ENCODE measurements at regions not wholly inside any gene's neighbourhood (a gene's known extent, or its start where the extent isn't known, plus 50 kb on each side); places are given as distances from the start of the nearest gene placed in this dataset.

DNA sequence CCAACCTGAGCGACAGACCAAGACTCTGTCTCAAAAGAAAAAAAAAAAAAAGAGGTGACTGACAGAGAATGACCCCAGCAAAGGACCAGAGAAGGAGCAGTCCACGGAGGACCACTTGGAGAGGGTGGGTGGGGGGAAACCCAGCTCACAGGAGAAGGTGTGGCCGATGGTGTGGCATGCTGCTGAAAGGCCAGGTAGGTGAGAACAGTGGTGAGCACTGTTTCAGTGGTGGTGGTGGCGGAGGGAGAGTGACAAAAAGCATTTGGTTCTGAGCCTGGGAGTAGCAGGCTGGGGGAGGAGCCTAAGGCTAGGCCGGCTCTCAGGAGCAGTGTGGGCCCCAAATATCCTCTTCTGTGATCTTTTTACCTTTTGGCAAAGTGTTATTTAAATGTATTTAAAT is 63.8 kb downstream of the IRF2BPL start (continued):
- TF ChIP-seq, protein P1, sequence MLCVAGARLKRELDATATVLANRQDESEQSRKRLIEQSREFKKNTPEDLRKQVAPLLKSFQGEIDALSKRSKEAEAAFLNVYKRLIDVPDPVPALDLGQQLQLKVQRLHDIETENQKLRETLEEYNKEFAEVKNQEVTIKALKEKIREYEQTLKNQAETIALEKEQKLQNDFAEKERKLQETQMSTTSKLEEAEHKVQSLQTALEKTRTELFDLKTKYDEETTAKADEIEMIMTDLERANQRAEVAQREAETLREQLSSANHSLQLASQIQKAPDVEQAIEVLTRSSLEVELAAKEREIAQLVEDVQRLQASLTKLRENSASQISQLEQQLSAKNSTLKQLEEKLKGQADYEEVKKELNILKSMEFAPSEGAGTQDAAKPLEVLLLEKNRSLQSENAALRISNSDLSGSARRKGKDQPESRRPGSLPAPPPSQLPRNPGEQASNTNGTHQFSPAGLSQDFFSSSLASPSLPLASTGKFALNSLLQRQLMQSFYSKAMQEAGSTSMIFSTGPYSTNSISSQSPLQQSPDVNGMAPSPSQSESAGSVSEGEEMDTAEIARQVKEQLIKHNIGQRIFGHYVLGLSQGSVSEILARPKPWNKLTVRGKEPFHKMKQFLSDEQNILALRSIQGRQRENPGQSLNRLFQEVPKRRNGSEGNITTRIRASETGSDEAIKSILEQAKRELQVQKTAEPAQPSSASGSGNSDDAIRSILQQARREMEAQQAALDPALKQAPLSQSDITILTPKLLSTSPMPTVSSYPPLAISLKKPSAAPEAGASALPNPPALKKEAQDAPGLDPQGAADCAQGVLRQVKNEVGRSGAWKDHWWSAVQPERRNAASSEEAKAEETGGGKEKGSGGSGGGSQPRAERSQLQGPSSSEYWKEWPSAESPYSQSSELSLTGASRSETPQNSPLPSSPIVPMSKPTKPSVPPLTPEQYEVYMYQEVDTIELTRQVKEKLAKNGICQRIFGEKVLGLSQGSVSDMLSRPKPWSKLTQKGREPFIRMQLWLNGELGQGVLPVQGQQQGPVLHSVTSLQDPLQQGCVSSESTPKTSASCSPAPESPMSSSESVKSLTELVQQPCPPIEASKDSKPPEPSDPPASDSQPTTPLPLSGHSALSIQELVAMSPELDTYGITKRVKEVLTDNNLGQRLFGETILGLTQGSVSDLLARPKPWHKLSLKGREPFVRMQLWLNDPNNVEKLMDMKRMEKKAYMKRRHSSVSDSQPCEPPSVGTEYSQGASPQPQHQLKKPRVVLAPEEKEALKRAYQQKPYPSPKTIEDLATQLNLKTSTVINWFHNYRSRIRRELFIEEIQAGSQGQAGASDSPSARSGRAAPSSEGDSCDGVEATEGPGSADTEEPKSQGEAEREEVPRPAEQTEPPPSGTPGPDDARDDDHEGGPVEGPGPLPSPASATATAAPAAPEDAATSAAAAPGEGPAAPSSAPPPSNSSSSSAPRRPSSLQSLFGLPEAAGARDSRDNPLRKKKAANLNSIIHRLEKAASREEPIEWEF (IDR thresholded peaks at IDR 0.05; ENCODE audit: insufficient replicate concordance, low read depth, low read length) = no peak
- TF ChIP-seq SP1 (IDR thresholded peaks at IDR 0.05; ENCODE audit: low read depth, low read length) (peak; percentile 29), ZSCAN29 (IDR thresholded peaks at IDR 0.05) (no peak), IKZF2 (IDR thresholded peaks at IDR 0.05) (peak; percentile 34 to 66; a peak in 2 of 4 replicates), JUND (IDR thresholded peaks at IDR 0.05; ENCODE audit: low read depth, low read length) (no peak), ASH2L (IDR thresholded peaks at IDR 0.05; ENCODE audit: borderline replicate concordance, low read depth) (no peak), CBX5 (IDR thresholded peaks at IDR 0.05; ENCODE audit: low read depth) (no peak), PAX8 (IDR thresholded peaks at IDR 0.05) (no peak), FOXK2 (IDR thresholded peaks at IDR 0.05) (no peak), NRF1 (conservative IDR thresholded peaks at IDR 0.05; ENCODE audit: low read depth, low read length) (no peak), TARDBP (IDR thresholded peaks at IDR 0.05; ENCODE audit: borderline replicate concordance) (no peak), MEF2A (IDR thresholded peaks at IDR 0.05; ENCODE audit: insufficient read depth, low read depth, low read length) (no peak), POLR2AphosphoS5 (IDR thresholded peaks at IDR 0.05; ENCODE audit: low read length) (peak; percentile 71; the same call in 1 of the 2 replicates), CEBPB (IDR thresholded peaks at IDR 0.05; ENCODE audit: borderline replicate concordance in 1 of 2, low read depth in 2 of 2, low read length in 2 of 2) (no peak), NBN (IDR thresholded peaks at IDR 0.05) (peak; percentile 88), SREBF2 (IDR thresholded peaks at IDR 0.05; ENCODE audit: low read length) (no peak), NFYA (IDR thresholded peaks at IDR 0.05; ENCODE audit: borderline replicate concordance, low read depth, low read length) (no peak), POU2F2 (IDR thresholded peaks at IDR 0.05; ENCODE audit: borderline replicate concordance, low read depth, low read length) (peak; percentile 39; the same call in 1 of the 3 replicates), ATF7 (IDR thresholded peaks at IDR 0.05; ENCODE audit: low read depth) (peak; percentile 41), CBFB (IDR thresholded peaks at IDR 0.05; ENCODE audit: low read depth) (no peak)
- TF ChIP-seq, protein P2, sequence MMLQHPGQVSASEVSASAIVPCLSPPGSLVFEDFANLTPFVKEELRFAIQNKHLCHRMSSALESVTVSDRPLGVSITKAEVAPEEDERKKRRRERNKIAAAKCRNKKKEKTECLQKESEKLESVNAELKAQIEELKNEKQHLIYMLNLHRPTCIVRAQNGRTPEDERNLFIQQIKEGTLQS (IDR thresholded peaks at IDR 0.05; ENCODE audit: borderline replicate concordance, extremely low read depth, low read depth, low read length) = no peak
- TF ChIP-seq, protein P3, sequence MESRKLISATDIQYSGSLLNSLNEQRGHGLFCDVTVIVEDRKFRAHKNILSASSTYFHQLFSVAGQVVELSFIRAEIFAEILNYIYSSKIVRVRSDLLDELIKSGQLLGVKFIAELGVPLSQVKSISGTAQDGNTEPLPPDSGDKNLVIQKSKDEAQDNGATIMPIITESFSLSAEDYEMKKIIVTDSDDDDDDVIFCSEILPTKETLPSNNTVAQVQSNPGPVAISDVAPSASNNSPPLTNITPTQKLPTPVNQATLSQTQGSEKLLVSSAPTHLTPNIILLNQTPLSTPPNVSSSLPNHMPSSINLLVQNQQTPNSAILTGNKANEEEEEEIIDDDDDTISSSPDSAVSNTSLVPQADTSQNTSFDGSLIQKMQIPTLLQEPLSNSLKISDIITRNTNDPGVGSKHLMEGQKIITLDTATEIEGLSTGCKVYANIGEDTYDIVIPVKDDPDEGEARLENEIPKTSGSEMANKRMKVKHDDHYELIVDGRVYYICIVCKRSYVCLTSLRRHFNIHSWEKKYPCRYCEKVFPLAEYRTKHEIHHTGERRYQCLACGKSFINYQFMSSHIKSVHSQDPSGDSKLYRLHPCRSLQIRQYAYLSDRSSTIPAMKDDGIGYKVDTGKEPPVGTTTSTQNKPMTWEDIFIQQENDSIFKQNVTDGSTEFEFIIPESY (IDR thresholded peaks at IDR 0.05) = no peak

Data from GM12878 (cell line).